Gastroesophageal sphincter (tissue), 4 donors: ENCODE measurements at regions not wholly inside any gene's neighbourhood (a gene's known extent, or its start where the extent isn't known, plus 50 kb on each side); places are given as distances from the start of the nearest gene placed in this dataset.
"Not testable (repeated sequence)": the region's sequence is repeated elsewhere in the genome, so short reads cannot be mapped to it uniquely, and the experiment has no call there.

Experiments
- ATAC-seq: fragments of 150-250 bp; one replicate; pipeline ENCODE4 v1.9.1; 2016; ENCODE audit warnings: mild to moderate bottlenecking, moderate library complexity
- H3K27ac ChIP-seq, 4 donors: fragments of 200-600 bp; sonication (generic) in 3 of 4; 1 replicate in 3 of 4; 2 replicates in 1 of 4; pipeline ENCODE4 v1.5.1; 2016 to 2019
- H3K27me3 ChIP-seq: fragments of 200-600 bp; sonication (generic); one replicate; pipeline ENCODE4 v1.5.1; 2019
- H3K36me3 ChIP-seq, 2 donors: fragments of 200-600 bp; sonication (generic); one replicate each; pipeline ENCODE4 v1.5.1; 2019; ENCODE audit warnings: control low read depth in 1 of 2
- H3K4me1 ChIP-seq, 3 donors: fragments of 200-600 bp; sonication (generic); 1 replicate in 2 of 3; 2 replicates in 1 of 3; pipeline ENCODE4 v1.5.1; 2016 to 2019; ENCODE audit warnings: control low read depth in 2 of 3
- H3K4me3 ChIP-seq, 2 donors: fragments of 200-600 bp; sonication (generic); one replicate each; pipeline ENCODE4 v1.5.1; 2019; ENCODE audit warnings: mild to moderate bottlenecking in 1 of 2, moderate library complexity in 1 of 2
- H3K9me3 ChIP-seq, 3 donors: fragments of 200-600 bp; sonication (generic); one replicate each; pipeline ENCODE4 v1.5.1; 2017 to 2019; ENCODE audit warnings: control low read depth in 2 of 3
- EP300 ChIP-seq: sonication (generic); formaldehyde crosslinking; IDR thresholded peaks from one replicate; pipeline ENCODE4 v1.6.1; 2017; ENCODE audit warnings: antibody characterized with exemption, mild to moderate bottlenecking
- POLR2A ChIP-seq, 2 donors: fragments of 450-650 bp; IDR thresholded peaks; one replicate each; pipeline ENCODE4 v1.6.1; 2017; ENCODE audit warnings: antibody characterized with exemption in 2 of 2, mild to moderate bottlenecking in 2 of 2, moderate library complexity in 1 of 2
- POLR2AphosphoS5 ChIP-seq: sonication (generic); formaldehyde crosslinking; IDR thresholded peaks from one replicate; pipeline ENCODE4 v1.6.1; 2017; ENCODE audit warnings: antibody characterized with exemption
- WGBS, 2 donors: methylation state at CpG; one replicate each; pipeline ENCODE4 v1.1.5; 2018; ENCODE audit warnings: low coverage in 1 of 2; 5-methylcytosine and 5-hydroxymethylcytosine counted together
- TF ChIP-seq, protein P1 (sequence below), 4 experiments: fragments of 200-600 bp in 2 of 4; fragments of 450-650 bp in 2 of 4; sonication (generic) in 1 of 4; IDR thresholded peaks; one replicate each; pipeline ENCODE4 v1.5.1; 2017 to 2019; ENCODE audit warnings: antibody characterized with exemption in 4 of 4, mild to moderate bottlenecking in 2 of 4, moderate library complexity in 2 of 4

DNA sequence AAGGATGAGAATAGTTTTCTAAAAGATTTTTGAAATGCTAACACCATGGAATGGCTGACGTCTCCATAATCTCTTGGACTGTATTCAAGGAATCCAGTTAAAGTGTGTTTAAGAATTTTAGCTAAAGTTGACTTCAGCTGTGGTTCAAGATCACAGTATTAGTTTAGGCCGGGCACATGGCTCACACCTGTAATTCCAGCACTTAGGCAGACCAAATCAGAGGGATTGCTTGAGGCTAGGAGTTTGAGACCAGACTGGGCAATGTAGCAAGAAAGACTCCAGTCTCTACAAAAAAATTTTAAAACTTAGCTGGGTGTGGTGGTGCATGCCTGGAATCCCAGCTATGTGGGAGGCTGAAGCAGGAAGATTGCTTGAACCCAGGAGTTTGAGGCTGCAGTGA, 68.2 kb downstream of the RFPL4B start:
- no peak overlapping the region for H3K4me3 ChIP-seq
- 43 to 73% methylated on average over 2 of the region's 2 CpGs for WGBS, 2 donors
- H3K27me3 ChIP-seq = no peaks in the 10 kb centered on the region
- no peak for ATAC-seq
- no peak overlapping the region for H3K27ac ChIP-seq
- TF ChIP-seq EP300 = no peak
- no peak for TF ChIP-seq POLR2AphosphoS5
- TF ChIP-seq POLR2A (IDR thresholded peaks at IDR 0.05) = no peak
- TF ChIP-seq, protein P1, sequence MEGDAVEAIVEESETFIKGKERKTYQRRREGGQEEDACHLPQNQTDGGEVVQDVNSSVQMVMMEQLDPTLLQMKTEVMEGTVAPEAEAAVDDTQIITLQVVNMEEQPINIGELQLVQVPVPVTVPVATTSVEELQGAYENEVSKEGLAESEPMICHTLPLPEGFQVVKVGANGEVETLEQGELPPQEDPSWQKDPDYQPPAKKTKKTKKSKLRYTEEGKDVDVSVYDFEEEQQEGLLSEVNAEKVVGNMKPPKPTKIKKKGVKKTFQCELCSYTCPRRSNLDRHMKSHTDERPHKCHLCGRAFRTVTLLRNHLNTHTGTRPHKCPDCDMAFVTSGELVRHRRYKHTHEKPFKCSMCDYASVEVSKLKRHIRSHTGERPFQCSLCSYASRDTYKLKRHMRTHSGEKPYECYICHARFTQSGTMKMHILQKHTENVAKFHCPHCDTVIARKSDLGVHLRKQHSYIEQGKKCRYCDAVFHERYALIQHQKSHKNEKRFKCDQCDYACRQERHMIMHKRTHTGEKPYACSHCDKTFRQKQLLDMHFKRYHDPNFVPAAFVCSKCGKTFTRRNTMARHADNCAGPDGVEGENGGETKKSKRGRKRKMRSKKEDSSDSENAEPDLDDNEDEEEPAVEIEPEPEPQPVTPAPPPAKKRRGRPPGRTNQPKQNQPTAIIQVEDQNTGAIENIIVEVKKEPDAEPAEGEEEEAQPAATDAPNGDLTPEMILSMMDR (IDR thresholded peaks at IDR 0.05) = no peak
- no peaks in the 10 kb centered on the region for H3K4me1 ChIP-seq
- H3K36me3 ChIP-seq = no peaks in the 10 kb centered on the region
- no peaks in the 10 kb centered on the region for H3K9me3 ChIP-seq

DNA sequence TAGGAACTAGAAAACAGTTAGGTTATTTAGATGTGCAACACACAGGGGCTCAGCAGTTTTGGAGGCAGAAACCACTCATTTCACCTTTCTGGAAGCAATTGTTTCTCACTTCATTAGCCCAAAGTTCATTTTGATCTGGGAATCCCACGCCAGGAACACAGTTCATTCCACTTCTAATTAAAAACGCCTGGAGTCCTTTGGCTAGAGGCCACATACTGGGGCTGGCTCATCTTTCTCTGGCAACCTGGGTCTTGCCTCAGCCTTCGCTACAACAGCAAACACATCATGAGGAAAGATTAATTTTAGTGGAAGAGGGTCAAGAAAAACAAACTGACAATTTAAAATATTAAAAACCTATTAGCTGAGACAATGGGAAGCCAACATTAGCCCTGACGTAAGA, 69.7 kb downstream of the RFPL4B start:
- ATAC-seq = no peak
- 14 to 29% methylated on average over 3 to 4 of the region's 4 CpGs for WGBS, 2 donors

DNA sequence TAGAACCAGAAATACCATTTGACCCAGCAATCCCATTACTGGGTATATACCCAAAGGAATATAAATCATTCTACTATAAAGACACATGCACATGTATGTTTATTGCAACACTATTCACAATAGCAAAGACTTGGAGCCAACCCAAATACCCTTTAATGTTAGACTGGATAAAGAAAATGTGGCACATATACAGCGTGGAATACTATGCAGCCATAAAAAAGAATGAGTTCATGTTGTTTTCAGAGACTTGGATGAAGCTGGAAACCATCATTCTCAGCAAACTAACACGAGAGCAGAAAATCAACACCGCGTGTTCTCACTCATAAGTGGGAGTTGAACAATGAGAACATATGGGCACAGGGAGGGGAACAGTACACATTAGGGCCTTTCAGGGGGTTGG, 79.9 kb downstream of the RFPL4B start:
- not testable (repeated sequence) for H3K27me3 ChIP-seq, H3K4me1 ChIP-seq, ATAC-seq, H3K27ac ChIP-seq, H3K4me3 ChIP-seq, H3K9me3 ChIP-seq, H3K36me3 ChIP-seq
- WGBS, 2 donors = 90 to 98% methylated on average over 2 to 4 of the region's 4 CpGs

More for the DNA sequence above, 69.7 kb downstream of the RFPL4B start:
- Histone ChIP-seq H3K36me3 (no peaks in the 10 kb centered on the region), H3K9me3 (no peaks in the 10 kb centered on the region), H3K27ac (no peak overlapping the region), H3K4me1 (no peaks in the 10 kb centered on the region), H3K4me3 (no peak overlapping the region), H3K27me3 (no peaks in the 10 kb centered on the region)
- TF ChIP-seq EP300 = no peak
- TF ChIP-seq POLR2AphosphoS5 = no peak
- TF ChIP-seq, protein P1 (IDR thresholded peaks at IDR 0.05) = no peak
- TF ChIP-seq POLR2A (IDR thresholded peaks at IDR 0.05) = no peak

DNA sequence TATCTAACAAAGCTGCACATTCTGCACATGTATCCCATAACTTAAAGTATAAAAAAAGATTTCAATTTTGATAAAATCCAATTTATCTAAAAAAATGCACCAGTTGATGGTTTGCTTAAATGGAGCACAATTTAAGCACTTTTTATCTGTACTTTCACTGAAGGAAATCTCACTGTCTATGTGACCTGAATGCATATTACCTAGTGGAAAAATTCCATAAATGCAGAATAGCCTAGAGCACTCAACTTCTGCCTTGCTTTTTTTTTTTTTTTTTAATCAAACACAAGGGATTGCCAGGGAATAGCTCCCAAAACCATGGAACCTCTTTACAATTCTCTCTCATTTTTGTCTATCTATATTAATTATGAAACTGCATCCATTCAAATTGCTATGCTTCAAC, 80.4 kb downstream of the RFPL4B start:
- Histone ChIP-seq H3K27ac (no peak overlapping the region), H3K27me3 (no peaks in the 10 kb centered on the region), H3K4me1 (no peaks in the 10 kb centered on the region), H3K4me3 (no peak overlapping the region), H3K9me3 (no peaks in the 10 kb centered on the region), H3K36me3 (no peaks in the 10 kb centered on the region)
- no peak for TF ChIP-seq POLR2A (IDR thresholded peaks at IDR 0.05)
- TF ChIP-seq, protein P1 (IDR thresholded peaks at IDR 0.05) = no peak
- TF ChIP-seq EP300 = no peak
- TF ChIP-seq POLR2AphosphoS5 = no peak
- no peak for ATAC-seq

DNA sequence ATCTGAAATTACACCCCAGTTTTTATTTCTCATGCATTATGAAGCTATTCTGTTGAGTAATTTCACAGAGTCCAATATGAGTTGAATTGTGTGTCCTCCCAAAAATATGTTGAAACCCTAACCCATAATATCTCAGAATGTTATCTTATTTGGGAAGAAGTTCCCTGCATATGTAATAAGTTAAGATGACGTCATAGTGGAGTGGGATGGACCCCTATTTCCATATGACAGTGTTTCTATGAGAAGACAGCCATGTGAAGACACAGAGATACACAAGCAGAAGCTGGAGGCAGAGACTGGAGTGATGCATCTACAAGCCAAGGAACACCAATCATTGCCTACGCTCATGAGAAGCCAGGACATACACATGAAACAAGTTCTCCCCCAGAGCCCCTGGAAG, 81.3 kb downstream of the RFPL4B start:
- Histone ChIP-seq H3K9me3 (no peaks in the 10 kb centered on the region), H3K4me1 (no peaks in the 10 kb centered on the region), H3K27ac (no peak overlapping the region), H3K4me3 (no peak overlapping the region), H3K27me3 (no peaks in the 10 kb centered on the region), H3K36me3 (no peaks in the 10 kb centered on the region)
- 77 to 95% methylated on average over 2 of the region's 2 CpGs for WGBS, 2 donors
- no peak for ATAC-seq
- TF ChIP-seq EP300 = no peak
- TF ChIP-seq POLR2A (IDR thresholded peaks at IDR 0.05) = no peak
- TF ChIP-seq POLR2AphosphoS5 = no peak
- TF ChIP-seq, protein P1 (IDR thresholded peaks at IDR 0.05) = no peak

DNA sequence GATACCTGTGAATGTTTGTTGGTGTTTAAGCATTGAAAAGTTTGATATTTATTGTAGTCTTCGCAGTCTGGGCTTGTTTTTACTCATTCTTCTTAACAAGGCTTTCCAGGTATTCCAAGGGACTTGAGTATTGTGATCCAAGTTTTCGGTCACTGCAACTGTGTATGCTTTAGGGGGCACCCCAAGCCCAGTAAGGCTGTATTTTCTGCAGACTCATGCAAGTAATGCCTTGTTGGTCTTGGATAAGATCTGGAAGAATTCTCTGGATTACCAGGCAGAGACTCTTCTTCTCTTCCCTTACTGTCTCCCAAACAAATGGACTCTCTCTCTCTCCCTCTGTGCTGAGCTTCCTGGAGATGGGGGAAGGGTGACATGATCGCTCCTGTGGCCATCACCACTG, 82.1 kb downstream of the RFPL4B start:
- 71 to 89% methylated on average over 2 to 3 of the region's 3 CpGs for WGBS, 2 donors
- Histone ChIP-seq H3K4me3 (no peak overlapping the region), H3K9me3 (no peaks in the 10 kb centered on the region), H3K4me1 (no peaks in the 10 kb centered on the region), H3K27me3 (no peaks in the 10 kb centered on the region), H3K36me3 (no peaks in the 10 kb centered on the region), H3K27ac (no peak overlapping the region)
- TF ChIP-seq POLR2A (IDR thresholded peaks at IDR 0.05) (no peak), EP300 (no peak), POLR2AphosphoS5 (no peak)
- TF ChIP-seq, protein P1 (IDR thresholded peaks at IDR 0.05) = no peak
- ATAC-seq = no peak
